Neural cell (in vitro differentiated cells): ENCODE measurements at regions not wholly inside any gene's neighbourhood (a gene's known extent, or its start where the extent isn't known, plus 50 kb on each side); places are given as distances from the start of the nearest gene placed in this dataset.

Experiments used
- H2AFZ ChIP-seq: fragments of 200-600, 300-800 bp; sonication (generic), shearing (Covaris generic); 2 replicates; pipeline ENCODE4 v1.6.0; 2014; ENCODE audit warnings: low read depth, mild to moderate bottlenecking, antibody characterized with exemption, low read length, moderate library complexity
- H3F3A ChIP-seq: fragments of 200-600 bp; shearing (Covaris generic); 2 replicates; pipeline ENCODE4 v1.6.1; 2016; ENCODE audit warnings: mild to moderate bottlenecking, moderate library complexity, mixed read lengths, antibody characterized with exemption, low read length; ENCODE audit not compliant: insufficient read depth, poor library complexity, severe bottlenecking
- H3K27ac ChIP-seq: fragments of 200-600, 300-800 bp; sonication (generic), shearing (Covaris generic); 2 replicates; pipeline ENCODE4 v1.5.1; 2014; ENCODE audit warnings: mild to moderate bottlenecking, low read length, moderate library complexity
- H3K27me3 ChIP-seq: fragments of 300-800, 200-600 bp; sonication (generic), shearing (Covaris generic); 2 replicates; pipeline ENCODE4 v1.6.0; 2014; ENCODE audit warnings: mild to moderate bottlenecking, low read depth, low read length, moderate library complexity; ENCODE audit not compliant: insufficient read depth
- H3K36me3 ChIP-seq: fragments of 300-800, 200-600 bp; sonication (generic), shearing (Covaris generic); 2 replicates; pipeline ENCODE4 v1.5.1; 2014; ENCODE audit warnings: mild to moderate bottlenecking, antibody characterized with exemption, low read length, moderate library complexity; ENCODE audit not compliant: insufficient read depth
- H3K4me2 ChIP-seq: fragments of 300-800, 200-600 bp; sonication (generic), shearing (Covaris generic); 2 replicates; pipeline ENCODE4 v1.6.0; 2014; ENCODE audit warnings: mild to moderate bottlenecking, low read length
- H3K4me3 ChIP-seq: fragments of 300-800, 200-600 bp; sonication (generic), shearing (Covaris generic); 2 replicates; pipeline ENCODE4 v1.5.1; 2014; ENCODE audit warnings: mild to moderate bottlenecking, low read length, moderate library complexity
- H3K79me2 ChIP-seq: fragments of 200-600 bp; shearing (Covaris generic); replicated peaks from 2 replicates; pipeline ENCODE4 v1.6.0; 2014; ENCODE audit warnings: mild to moderate bottlenecking, low read length, moderate library complexity; ENCODE audit not compliant: insufficient read depth
- H3K9ac ChIP-seq: fragments of 300-800, 200-600 bp; sonication (generic), shearing (Covaris generic); 2 replicates; pipeline ENCODE4 v1.6.1; 2016; ENCODE audit warnings: mild to moderate bottlenecking, low read length, mixed read lengths
- H3K9me2 ChIP-seq: fragments of 200-600 bp; shearing (Covaris generic); 2 replicates; pipeline ENCODE4 v1.6.1; 2016; ENCODE audit warnings: mild to moderate bottlenecking, low read length, mixed read lengths; ENCODE audit not compliant: insufficient read depth
- H3K9me3 ChIP-seq: fragments of 200-600, 300-800 bp; sonication (generic), shearing (Covaris generic); 2 replicates; pipeline ENCODE4 v1.6.1; 2016; ENCODE audit warnings: mild to moderate bottlenecking, mixed run types, low read length, moderate library complexity, mixed read lengths
- H4K20me1 ChIP-seq: fragments of 200-600 bp; shearing (Covaris generic); 2 replicates; pipeline ENCODE4 v1.6.1; 2016; ENCODE audit warnings: mild to moderate bottlenecking, mixed run types; ENCODE audit not compliant: insufficient read depth
- EZH2 ChIP-seq: fragments of 200-600, 300-800 bp; shearing (Covaris generic), sonication (generic); IDR thresholded peaks from 2 replicates; pipeline ENCODE4 v1.6.1; 2014; ENCODE audit warnings: antibody characterized with exemption, low read length, borderline replicate concordance, mild to moderate bottlenecking; ENCODE audit not compliant: insufficient read depth, poor library complexity, severe bottlenecking
- MXI1 ChIP-seq: fragments of 450-650 bp; conservative IDR thresholded peaks from 2 replicates; pipeline ENCODE4 v1.6.1; 2014; ENCODE audit warnings: antibody characterized with exemption, mild to moderate bottlenecking; ENCODE audit not compliant: poor library complexity, severe bottlenecking
- POLR2AphosphoS5 ChIP-seq: IDR thresholded peaks from 2 replicates; pipeline ENCODE4 v1.6.1; 2012
- RAD21 ChIP-seq: fragments of 450-650 bp; conservative IDR thresholded peaks from 2 replicates; pipeline ENCODE4 v1.6.1; 2014; ENCODE audit warnings: antibody characterized with exemption, mild to moderate bottlenecking, moderate library complexity
- SMC3 ChIP-seq: fragments of 450-650 bp; conservative IDR thresholded peaks from 2 replicates; pipeline ENCODE4 v1.6.1; 2014; ENCODE audit warnings: antibody characterized with exemption, mild to moderate bottlenecking, moderate library complexity; ENCODE audit not compliant: poor library complexity
- TF ChIP-seq, protein P1 (sequence below): fragments of 450-650 bp; IDR thresholded peaks from 2 replicates; pipeline ENCODE4 v1.5.1; 2014; ENCODE audit warnings: antibody characterized with exemption, mild to moderate bottlenecking, moderate library complexity; ENCODE audit not compliant: poor library complexity, severe bottlenecking
- TF ChIP-seq, protein P2 (sequence below): IDR thresholded peaks from 2 replicates; pipeline ENCODE4 v1.6.1; 2012; ENCODE audit warnings: borderline replicate concordance

DNA sequence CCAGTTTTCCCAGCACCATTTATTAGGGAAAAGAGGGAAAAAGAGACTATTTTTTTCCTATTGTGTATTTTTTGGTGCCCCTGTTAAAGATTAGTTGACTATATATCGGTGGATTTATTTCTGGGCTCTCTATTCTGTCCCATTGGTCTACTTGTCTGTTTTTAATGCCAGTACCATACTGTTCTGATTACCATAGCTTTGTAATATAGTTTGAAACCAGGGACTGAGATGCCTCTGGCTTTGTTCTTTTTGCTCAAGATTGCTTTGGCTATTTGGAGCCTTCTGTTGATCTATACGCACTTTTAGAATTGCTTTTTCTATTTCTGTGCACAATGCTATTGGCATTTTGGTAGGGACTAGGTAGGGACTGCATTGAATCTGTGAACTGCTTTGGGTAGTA is 151.7 kb downstream of the ADCYAP1 start:
- TF ChIP-seq, protein P1, sequence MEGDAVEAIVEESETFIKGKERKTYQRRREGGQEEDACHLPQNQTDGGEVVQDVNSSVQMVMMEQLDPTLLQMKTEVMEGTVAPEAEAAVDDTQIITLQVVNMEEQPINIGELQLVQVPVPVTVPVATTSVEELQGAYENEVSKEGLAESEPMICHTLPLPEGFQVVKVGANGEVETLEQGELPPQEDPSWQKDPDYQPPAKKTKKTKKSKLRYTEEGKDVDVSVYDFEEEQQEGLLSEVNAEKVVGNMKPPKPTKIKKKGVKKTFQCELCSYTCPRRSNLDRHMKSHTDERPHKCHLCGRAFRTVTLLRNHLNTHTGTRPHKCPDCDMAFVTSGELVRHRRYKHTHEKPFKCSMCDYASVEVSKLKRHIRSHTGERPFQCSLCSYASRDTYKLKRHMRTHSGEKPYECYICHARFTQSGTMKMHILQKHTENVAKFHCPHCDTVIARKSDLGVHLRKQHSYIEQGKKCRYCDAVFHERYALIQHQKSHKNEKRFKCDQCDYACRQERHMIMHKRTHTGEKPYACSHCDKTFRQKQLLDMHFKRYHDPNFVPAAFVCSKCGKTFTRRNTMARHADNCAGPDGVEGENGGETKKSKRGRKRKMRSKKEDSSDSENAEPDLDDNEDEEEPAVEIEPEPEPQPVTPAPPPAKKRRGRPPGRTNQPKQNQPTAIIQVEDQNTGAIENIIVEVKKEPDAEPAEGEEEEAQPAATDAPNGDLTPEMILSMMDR = no peak
- TF ChIP-seq EZH2 (no peak), SMC3 (no peak), RAD21 (no peak), MXI1 (no peak)
- TF ChIP-seq, protein P2, sequence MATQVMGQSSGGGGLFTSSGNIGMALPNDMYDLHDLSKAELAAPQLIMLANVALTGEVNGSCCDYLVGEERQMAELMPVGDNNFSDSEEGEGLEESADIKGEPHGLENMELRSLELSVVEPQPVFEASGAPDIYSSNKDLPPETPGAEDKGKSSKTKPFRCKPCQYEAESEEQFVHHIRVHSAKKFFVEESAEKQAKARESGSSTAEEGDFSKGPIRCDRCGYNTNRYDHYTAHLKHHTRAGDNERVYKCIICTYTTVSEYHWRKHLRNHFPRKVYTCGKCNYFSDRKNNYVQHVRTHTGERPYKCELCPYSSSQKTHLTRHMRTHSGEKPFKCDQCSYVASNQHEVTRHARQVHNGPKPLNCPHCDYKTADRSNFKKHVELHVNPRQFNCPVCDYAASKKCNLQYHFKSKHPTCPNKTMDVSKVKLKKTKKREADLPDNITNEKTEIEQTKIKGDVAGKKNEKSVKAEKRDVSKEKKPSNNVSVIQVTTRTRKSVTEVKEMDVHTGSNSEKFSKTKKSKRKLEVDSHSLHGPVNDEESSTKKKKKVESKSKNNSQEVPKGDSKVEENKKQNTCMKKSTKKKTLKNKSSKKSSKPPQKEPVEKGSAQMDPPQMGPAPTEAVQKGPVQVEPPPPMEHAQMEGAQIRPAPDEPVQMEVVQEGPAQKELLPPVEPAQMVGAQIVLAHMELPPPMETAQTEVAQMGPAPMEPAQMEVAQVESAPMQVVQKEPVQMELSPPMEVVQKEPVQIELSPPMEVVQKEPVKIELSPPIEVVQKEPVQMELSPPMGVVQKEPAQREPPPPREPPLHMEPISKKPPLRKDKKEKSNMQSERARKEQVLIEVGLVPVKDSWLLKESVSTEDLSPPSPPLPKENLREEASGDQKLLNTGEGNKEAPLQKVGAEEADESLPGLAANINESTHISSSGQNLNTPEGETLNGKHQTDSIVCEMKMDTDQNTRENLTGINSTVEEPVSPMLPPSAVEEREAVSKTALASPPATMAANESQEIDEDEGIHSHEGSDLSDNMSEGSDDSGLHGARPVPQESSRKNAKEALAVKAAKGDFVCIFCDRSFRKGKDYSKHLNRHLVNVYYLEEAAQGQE = no peak
- H3K4me2 ChIP-seq = no peak overlapping the region
- no peaks in the 10 kb centered on the region for H3K27me3 ChIP-seq
- H3K9ac ChIP-seq = no peak overlapping the region
- no peaks in the 10 kb centered on the region for H3K9me2 ChIP-seq
- no peaks in the 10 kb centered on the region for H3K79me2 ChIP-seq
- no peak overlapping the region for H2AFZ ChIP-seq
- no peak overlapping the region for H3K27ac ChIP-seq
- no peaks in the 10 kb centered on the region for H4K20me1 ChIP-seq
- no peaks in the 10 kb centered on the region for H3K9me3 ChIP-seq
- no peaks in the 10 kb centered on the region for H3F3A ChIP-seq
- no peak overlapping the region for H3K4me3 ChIP-seq
- no peaks in the 10 kb centered on the region for H3K36me3 ChIP-seq

DNA sequence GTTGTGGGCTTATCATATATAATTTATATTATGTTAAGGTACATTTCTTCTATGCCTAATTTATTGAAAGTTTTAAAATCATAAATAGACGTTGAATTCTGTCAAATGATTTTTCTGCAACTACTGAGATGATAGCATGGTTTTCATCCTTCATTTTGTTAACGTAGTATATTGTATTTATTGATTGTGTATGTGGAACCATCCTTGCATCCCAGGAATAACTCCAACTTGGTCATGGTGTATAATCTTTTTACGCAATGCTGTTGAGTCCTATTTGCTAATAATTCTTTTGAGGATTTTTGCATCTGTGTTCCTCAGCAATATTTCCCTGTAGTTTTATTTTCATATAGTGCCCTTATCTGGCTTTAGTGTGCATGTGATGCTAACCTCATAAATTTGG is 152.7 kb downstream of the ADCYAP1 start:
- no peaks in the 10 kb centered on the region for H3K27me3 ChIP-seq

More for the DNA sequence above, 152.7 kb downstream of the ADCYAP1 start:
- Histone ChIP-seq H4K20me1 (no peaks in the 10 kb centered on the region), H3K4me3 (no peak overlapping the region), H3K36me3 (no peaks in the 10 kb centered on the region), H3K27ac (no peak overlapping the region), H2AFZ (no peak overlapping the region), H3K9me2 (no peaks in the 10 kb centered on the region), H3K9me3 (no peaks in the 10 kb centered on the region), H3K79me2 (no peaks in the 10 kb centered on the region), H3F3A (no peaks in the 10 kb centered on the region), H3K4me2 (no peak overlapping the region), H3K9ac (no peak overlapping the region)
- TF ChIP-seq, protein P1 = no peak
- TF ChIP-seq EZH2 (no peak), RAD21 (no peak), SMC3 (no peak), MXI1 (no peak), POLR2AphosphoS5 (no peak)
